Transverse colon (tissue), 4 donors: ENCODE measurements at regions not wholly inside any gene's neighbourhood (a gene's known extent, or its start where the extent isn't known, plus 50 kb on each side); places are given as distances from the start of the nearest gene placed in this dataset.

Experiments used
- DNase-seq: peaks from one replicate; pipeline ENCODE4 v3.0.0-alpha.2; 2019
- H3K27ac ChIP-seq, 4 donors: fragments of 200-600 bp; sonication (generic); 2 replicates each; pipeline ENCODE4 v1.5.1; 2016 to 2018; ENCODE audit warnings: inconsistent platforms in 4 of 4
- H3K27me3 ChIP-seq: fragments of 200-600 bp; sonication (generic); 2 replicates; pipeline ENCODE4 v1.5.1; 2017; ENCODE audit warnings: inconsistent platforms
- H3K36me3 ChIP-seq, 4 donors: fragments of 200-600 bp; sonication (generic); 2 replicates each; pipeline ENCODE4 v1.5.1; 2017 to 2019; ENCODE audit warnings: inconsistent platforms in 4 of 4
- H3K4me1 ChIP-seq, 4 donors: fragments of 200-600 bp; sonication (generic); 2 replicates each; pipeline ENCODE4 v1.5.1; 2017 to 2020; ENCODE audit warnings: inconsistent platforms in 4 of 4
- H3K4me3 ChIP-seq, 4 donors: fragments of 200-600 bp; sonication (generic); 1 replicate in 1 of 4; 2 replicates in 3 of 4; pipeline versions ENCODE4 v1.5.1 to v1.6.1; 2017 to 2019; ENCODE audit warnings: inconsistent platforms in 4 of 4
- H3K9me3 ChIP-seq, 2 donors: fragments of 200-600 bp; sonication (generic); 2 replicates each; pipeline ENCODE4 v1.5.1; 2017 to 2019; ENCODE audit warnings: inconsistent platforms in 2 of 2
- CTCF ChIP-seq, 5 experiments: fragments of 200-600 bp in 3 of 5; fragments of 450-650 bp in 2 of 5; sonication (generic) in 3 of 5; IDR thresholded peaks; 1 replicate in 2 of 5; 2 replicates in 3 of 5; pipeline ENCODE4 v1.5.1; 2016 to 2017; ENCODE audit warnings: antibody characterized with exemption in 5 of 5, inconsistent platforms in 3 of 5, mild to moderate bottlenecking in 2 of 5, moderate library complexity in 1 of 5
- EP300 ChIP-seq: sonication (generic); formaldehyde crosslinking; IDR thresholded peaks from one replicate; pipeline ENCODE4 v1.6.1; 2017; ENCODE audit warnings: antibody characterized with exemption, low read depth
- POLR2A ChIP-seq: fragments of 450-650 bp; IDR thresholded peaks from one replicate; pipeline ENCODE4 v1.6.1; 2016; ENCODE audit warnings: antibody characterized with exemption, mild to moderate bottlenecking, moderate library complexity
- POLR2AphosphoS5 ChIP-seq, 3 donors: sonication (generic); formaldehyde crosslinking; IDR thresholded peaks; one replicate each; pipeline ENCODE4 v1.6.1; 2016; ENCODE audit warnings: antibody characterized with exemption in 3 of 3
- WGBS, 2 donors: methylation state at CpG; one replicate each; pipeline ENCODE4 v1.1.5; 2018; ENCODE audit warnings: low coverage in 1 of 2; 5-methylcytosine and 5-hydroxymethylcytosine counted together
- in situ Hi-C, 4 donors: fragments of 200-750 bp; cut with MboI; loops; one replicate each; pipeline versions ENCODE4 v1.15.0 to v1.15.1; 2017; ENCODE audit warnings: low sequenced_read_pairs in 3 of 4, low pct_ligation_motif_present in 1 of 4, low pct_unique_long_range_greater_than_20kb in 1 of 4
- intact Hi-C: fragments of 100-400 bp; cut with DNase I; formaldehyde crosslinking; loops from one replicate; pipeline ENCODE4 v1.15.1; 2023; ENCODE audit warnings: low total_unique reads

- Histone ChIP-seq H3K27ac (no peak overlapping the region), H3K36me3 (no peaks in the 10 kb centered on the region), H3K4me1 (no peaks in the 10 kb centered on the region), H3K9me3 (no peaks in the 10 kb centered on the region), H3K4me3 (no peak overlapping the region), H3K27me3 (no peaks in the 10 kb centered on the region)
- no peak for TF ChIP-seq POLR2A
- no peak for TF ChIP-seq EP300
- intact Hi-C loops (no loop called here), in situ Hi-C loops (no loop called here)
- no peak for DNase-seq
- WGBS, 2 donors, result 81 to 90% methylated on average over 2 of the region's 2 CpGs
Measured at GRCh38 chr15:96112018-96112417, 218.5 kb upstream of the NR2F2 start.

GRCh38 chr15:96115642-96116041 is 214.9 kb upstream of the NR2F2 start:
- H3K9me3 ChIP-seq, result no peaks in the 10 kb centered on the region
- H3K4me1 ChIP-seq, result no peaks in the 10 kb centered on the region
- no peaks in the 10 kb centered on the region for H3K36me3 ChIP-seq
- H3K27me3 ChIP-seq, result no peaks in the 10 kb centered on the region
- DNase-seq, result no peak
- intact Hi-C loops, result no loop called here
- TF ChIP-seq POLR2A (no peak), POLR2AphosphoS5 (IDR thresholded peaks at IDR 0.05) (no peak), CTCF (IDR thresholded peaks at IDR 0.05) (no peak), EP300 (no peak)
- in situ Hi-C loops, result no loop called here
- WGBS, 2 donors, result 23 to 57% methylated on average over 1 to 2 of the region's 2 CpGs
- no peak overlapping the region for H3K27ac ChIP-seq
- no peak overlapping the region for H3K4me3 ChIP-seq

- no peak for DNase-seq
- TF ChIP-seq EP300 (no peak), CTCF (IDR thresholded peaks at IDR 0.05) (no peak), POLR2A (no peak), POLR2AphosphoS5 (IDR thresholded peaks at IDR 0.05) (no peak)
- intact Hi-C loops, result no loop called here
- H3K27ac ChIP-seq, result no peak overlapping the region
- no peak overlapping the region for H3K4me3 ChIP-seq
- no peaks in the 10 kb centered on the region for H3K36me3 ChIP-seq
- no peaks in the 10 kb centered on the region for H3K27me3 ChIP-seq
- H3K4me1 ChIP-seq, result no peaks in the 10 kb centered on the region
- no peaks in the 10 kb centered on the region for H3K9me3 ChIP-seq
- in situ Hi-C loops, result no loop called here
- 44 to 58% methylated on average over 4 of the region's 4 CpGs for WGBS, 2 donors
Measured at GRCh38 chr15:96117270-96117669, 213.2 kb upstream of the NR2F2 start.

- H3K27ac ChIP-seq, result no peak overlapping the region
- no peak overlapping the region for H3K4me3 ChIP-seq
- TF ChIP-seq POLR2A (no peak), EP300 (no peak), CTCF (IDR thresholded peaks at IDR 0.05) (no peak), POLR2AphosphoS5 (IDR thresholded peaks at IDR 0.05) (no peak)
- DNase-seq, result no peak
- 69 to 90% methylated on average over 8 to 12 of the region's 12 CpGs for WGBS, 2 donors
- no peaks in the 10 kb centered on the region for H3K4me1 ChIP-seq
- no peaks in the 10 kb centered on the region for H3K27me3 ChIP-seq
- intact Hi-C loops, result no loop called here
- no peaks in the 10 kb centered on the region for H3K9me3 ChIP-seq
- no peaks in the 10 kb centered on the region for H3K36me3 ChIP-seq
- in situ Hi-C loops, result no loop called here
Measured at GRCh38 chr15:96119734-96120133, 210.8 kb upstream of the NR2F2 start.
